ENCODE measurements at regions not wholly inside any gene's neighbourhood (a gene's known extent, or its start where the extent isn't known, plus 50 kb on each side); places are given as distances from the start of the nearest gene placed in this dataset.

- TF ChIP-seq POLR2A (IDR thresholded peaks at IDR 0.05) (no peak), CTCF (IDR thresholded peaks at IDR 0.05) (no peak)
Observed at GRCh38 chr5:5752844-5753243, 330.4 kb downstream of the ICE1 start.
